TTC549 (cell line): ENCODE measurements at regions not wholly inside any gene's neighbourhood (a gene's known extent, or its start where the extent isn't known, plus 50 kb on each side); places are given as distances from the start of the nearest gene placed in this dataset.
A peak's percentile ranks its signal among the peaks of the same experiment; 100 is the strongest.

ENCODE experiments used
- FAIRE-seq: peaks from 2 replicates; lab custom pipeline; 2012; peaks lifted over from hg19 to GRCh38; lab: Jason Lieb, UNC

- no peak for FAIRE-seq
Measured at GRCh38 chr12:108462686-108463085, 52.4 kb upstream of the FICD start.

GRCh38 chr12:108461058-108461660, 53.9 kb upstream of the FICD start:
- FAIRE-seq, result no peak

- no peak for FAIRE-seq
Measured at GRCh38 chr12:108459149-108459548, 55.9 kb upstream of the FICD start.

GRCh38 chr12:108457734-108458361, 57.2 kb upstream of the FICD start:
- FAIRE-seq, result no peak

- FAIRE-seq, result peak; percentile 55
Measured at GRCh38 chr12:108457006-108457733, 57.9 kb upstream of the FICD start.

- FAIRE-seq, result no peak
Measured at GRCh38 chr12:108455706-108456105, 59.4 kb upstream of the FICD start.

GRCh38 chr12:108454539-108455139, 60.4 kb upstream of the FICD start:
- no peak for FAIRE-seq

GRCh38 chr12:108449478-108449877, 65.6 kb upstream of the FICD start:
- no peak for FAIRE-seq

- no peak for FAIRE-seq
Measured at GRCh38 chr12:108448246-108448645, 66.8 kb upstream of the FICD start.

- FAIRE-seq, result no peak
Measured at GRCh38 chr12:108447168-108447832, 67.8 kb upstream of the FICD start.

- FAIRE-seq, result no peak
Measured at GRCh38 chr12:108446766-108447165, 68.3 kb upstream of the FICD start.

GRCh38 chr12:108442910-108443309, 72.2 kb upstream of the FICD start:
- no peak for FAIRE-seq

GRCh38 chr12:108442067-108442466, 73.0 kb upstream of the FICD start:
- FAIRE-seq, result no peak

- FAIRE-seq, result no peak
Measured at GRCh38 chr12:108441549-108441948, 73.5 kb upstream of the FICD start.

- FAIRE-seq, result no peak
Measured at GRCh38 chr12:108440736-108441135, 74.3 kb upstream of the FICD start.

- FAIRE-seq, result no peak
Measured at GRCh38 chr12:108438667-108439066, 76.4 kb upstream of the FICD start.

- FAIRE-seq, result no peak
Measured at GRCh38 chr12:108432423-108433121, 82.5 kb upstream of the FICD start.

- no peak for FAIRE-seq
Measured at GRCh38 chr12:108430926-108431325, 84.2 kb upstream of the FICD start.

- FAIRE-seq, result no peak
Measured at GRCh38 chr12:108430245-108430644, 84.8 kb upstream of the FICD start.

- FAIRE-seq, result no peak
Measured at GRCh38 chr12:108425238-108425795, 86.2 kb upstream of the CMKLR1 start.

GRCh38 chr12:108424816-108425215, 85.7 kb upstream of the CMKLR1 start:
- no peak for FAIRE-seq

GRCh38 chr12:108424026-108424425, 84.9 kb upstream of the CMKLR1 start:
- FAIRE-seq, result no peak
